IMR-90 (cell line): ENCODE measurements at regions not wholly inside any gene's neighbourhood (a gene's known extent, or its start where the extent isn't known, plus 50 kb on each side); places are given as distances from the start of the nearest gene placed in this dataset.

ENCODE experiments used
- CTCF ChIP-seq: conservative IDR thresholded peaks from 2 replicates; pipeline ENCODE4 v1.5.1; 2012; ENCODE audit warnings: mild to moderate bottlenecking, low read depth, low read length, improper control_type of control experiment
- MXI1 ChIP-seq: IDR thresholded peaks from 2 replicates; pipeline ENCODE4 v1.6.1; 2012; ENCODE audit warnings: low read depth, mild to moderate bottlenecking, low read length, moderate library complexity, borderline replicate concordance
- NFE2L2 ChIP-seq: fragments of 150-350 bp; IDR thresholded peaks from 2 replicates; pipeline ENCODE4 v1.6.1; 2016; ENCODE audit warnings: low read depth, mild to moderate bottlenecking, low read length
- POLR2A ChIP-seq: IDR thresholded peaks from 2 replicates; pipeline ENCODE4 v1.6.1; 2012; ENCODE audit warnings: mild to moderate bottlenecking, low read depth, low read length
- RFX5 ChIP-seq: IDR thresholded peaks from 2 replicates; pipeline ENCODE4 v1.8.0; 2012; ENCODE audit warnings: low read depth, mild to moderate bottlenecking, low read length, moderate library complexity

DNA sequence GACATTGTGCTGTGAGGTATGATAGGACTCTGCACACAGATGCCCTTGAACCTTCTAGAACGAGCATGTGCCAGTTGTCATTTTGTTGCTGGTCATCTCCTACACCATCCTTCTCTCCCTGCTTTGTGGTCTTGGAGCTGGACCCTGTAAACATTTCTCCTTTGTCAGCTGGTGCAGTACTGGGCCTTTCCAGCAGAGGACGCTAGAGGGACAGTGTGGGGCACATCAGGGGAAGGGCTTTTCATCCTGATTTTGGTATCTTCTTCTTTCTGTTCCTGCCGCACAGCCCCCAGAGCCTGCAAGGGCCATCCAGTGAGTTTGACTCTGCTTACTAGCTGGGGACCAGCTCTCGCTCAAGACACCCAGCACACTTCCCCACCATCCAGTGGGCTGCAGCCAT lies 484.6 kb downstream of the AACS start:
- TF ChIP-seq CTCF (no peak), POLR2A (no peak), MXI1 (no peak), NFE2L2 (no peak), RFX5 (no peak)
